ENCODE measurements at regions not wholly inside any gene's neighbourhood (a gene's known extent, or its start where the extent isn't known, plus 50 kb on each side); places are given as distances from the start of the nearest gene placed in this dataset.

- no peak for TF ChIP-seq FOXM1 (IDR thresholded peaks at IDR 0.05; ENCODE audit: borderline replicate concordance)
- TF ChIP-seq SUZ12 (IDR thresholded peaks at IDR 0.05): no peak
- no peak for TF ChIP-seq SP1 (IDR thresholded peaks at IDR 0.05)
- no peak for TF ChIP-seq BHLHE40 (IDR thresholded peaks at IDR 0.05; ENCODE audit: borderline replicate concordance)
- no peak for TF ChIP-seq ARNT (IDR thresholded peaks at IDR 0.05)
- no peak for TF ChIP-seq CTBP1 (IDR thresholded peaks at IDR 0.05; ENCODE audit: borderline replicate concordance)
- TF ChIP-seq ZNF384 (IDR thresholded peaks at IDR 0.05): no peak
- TF ChIP-seq FOXK2 (IDR thresholded peaks at IDR 0.05): no peak
- TF ChIP-seq HDGF (IDR thresholded peaks at IDR 0.05; ENCODE audit: borderline replicate concordance): no peak
- TF ChIP-seq L3MBTL2 (conservative IDR thresholded peaks at IDR 0.05): no peak
Observed at GRCh38 chr7:137080516-137081203, 212.2 kb downstream of the CHRM2 start.

Measured in HEK293T (cell line).